ENCODE measurements at regions not wholly inside any gene's neighbourhood (a gene's known extent, or its start where the extent isn't known, plus 50 kb on each side); places are given as distances from the start of the nearest gene placed in this dataset.

GRCh38 chr5:8136271-8136670 lies 267.3 kb downstream of the MTRR start:
- Mint-ChIP-seq H3K36me3 (ENCODE audit: insufficient read depth, unreplicated experiment) (no peaks in the 10 kb centered on the region), H3K27me3 (ENCODE audit: insufficient read depth, unreplicated experiment) (no peaks in the 10 kb centered on the region), H3K4me1 (ENCODE audit: low read depth, unreplicated experiment) (no peaks in the 10 kb centered on the region), H3K9me3 (ENCODE audit: unreplicated experiment) (no peaks in the 10 kb centered on the region), H3K27ac (ENCODE audit: unreplicated experiment) (no peak overlapping the region), H3K4me3 (ENCODE audit: unreplicated experiment) (no peak overlapping the region)
- Histone ChIP-seq H3K4me3 (ENCODE audit: low read depth, low read length) (no peak overlapping the region), H3K36me3 (ENCODE audit: control insufficient read depth, insufficient read depth, low read length) (no peaks in the 10 kb centered on the region), H3K9me3 (no peaks in the 10 kb centered on the region), H3K27me3 (replicated peaks; ENCODE audit: control insufficient read depth, insufficient read depth, low read length) (no peaks in the 10 kb centered on the region), H3K4me1 (no peaks in the 10 kb centered on the region)
- ChIA-PET CTCF (no interaction called here), POLR2A (no interaction called here)
- no TSS peak for BruUV-seq (replicated peaks)
- DNase-seq = no peak
- TF ChIP-seq CTCF (IDR thresholded peaks at IDR 0.05; ENCODE audit: insufficient read depth in 1 of 2, low read depth in 1 of 2, low read length in 1 of 2, severe bottlenecking in 1 of 2, unreplicated experiment in 1 of 2) = no peak
- intact Hi-C loops (cut with micrococcal nuclease; ENCODE audit: unreplicated experiment) = no loop called here

GRCh38 chr5:8137941-8138550 lies 269.1 kb downstream of the MTRR start:
- Mint-ChIP-seq H3K27me3 (ENCODE audit: insufficient read depth, unreplicated experiment) (no peaks in the 10 kb centered on the region), H3K4me3 (ENCODE audit: unreplicated experiment) (no peak overlapping the region), H3K27ac (ENCODE audit: unreplicated experiment) (no peak overlapping the region), H3K4me1 (ENCODE audit: low read depth, unreplicated experiment) (no peaks in the 10 kb centered on the region), H3K36me3 (ENCODE audit: insufficient read depth, unreplicated experiment) (no peaks in the 10 kb centered on the region), H3K9me3 (ENCODE audit: unreplicated experiment) (no peaks in the 10 kb centered on the region)
- H3K4me3 ChIP-seq (ENCODE audit: low read depth, low read length) = no peak overlapping the region
- intact Hi-C loops (cut with micrococcal nuclease; ENCODE audit: unreplicated experiment) = no loop called here
- no TSS peak for BruUV-seq (replicated peaks)
- H3K4me1 ChIP-seq = no peaks in the 10 kb centered on the region
- H3K27me3 ChIP-seq (replicated peaks; ENCODE audit: control insufficient read depth, insufficient read depth, low read length) = no peaks in the 10 kb centered on the region
- H3K9me3 ChIP-seq = no peaks in the 10 kb centered on the region
- no peak for DNase-seq
- no peaks in the 10 kb centered on the region for H3K36me3 ChIP-seq (ENCODE audit: control insufficient read depth, insufficient read depth, low read length)
- CTCF ChIA-PET = no interaction called here
- POLR2A ChIA-PET = no interaction called here
- TF ChIP-seq CTCF (IDR thresholded peaks at IDR 0.05; ENCODE audit: insufficient read depth in 1 of 2, low read depth in 1 of 2, low read length in 1 of 2, severe bottlenecking in 1 of 2, unreplicated experiment in 1 of 2) = no peak

GRCh38 chr5:8138884-8139283 lies 269.9 kb downstream of the MTRR start:
- Histone ChIP-seq H3K27me3 (replicated peaks; ENCODE audit: control insufficient read depth, insufficient read depth, low read length) (no peaks in the 10 kb centered on the region), H3K36me3 (ENCODE audit: control insufficient read depth, insufficient read depth, low read length) (no peaks in the 10 kb centered on the region), H3K4me3 (ENCODE audit: low read depth, low read length) (no peak overlapping the region), H3K4me1 (no peaks in the 10 kb centered on the region), H3K9me3 (no peaks in the 10 kb centered on the region)
- no peak overlapping the region for H3K4me3 Mint-ChIP-seq (ENCODE audit: unreplicated experiment)
- no TSS peak for BruUV-seq (replicated peaks)
- H3K9me3 Mint-ChIP-seq (ENCODE audit: unreplicated experiment) = no peaks in the 10 kb centered on the region
- ChIA-PET CTCF (no interaction called here), POLR2A (no interaction called here)
- no peaks in the 10 kb centered on the region for H3K36me3 Mint-ChIP-seq (ENCODE audit: insufficient read depth, unreplicated experiment)
- no peaks in the 10 kb centered on the region for H3K4me1 Mint-ChIP-seq (ENCODE audit: low read depth, unreplicated experiment)
- DNase-seq = no peak
- intact Hi-C loops (cut with micrococcal nuclease; ENCODE audit: unreplicated experiment) = no loop called here
- TF ChIP-seq CTCF (IDR thresholded peaks at IDR 0.05; ENCODE audit: insufficient read depth in 1 of 2, low read depth in 1 of 2, low read length in 1 of 2, severe bottlenecking in 1 of 2, unreplicated experiment in 1 of 2) = no peak
- H3K27me3 Mint-ChIP-seq (ENCODE audit: insufficient read depth, unreplicated experiment) = no peaks in the 10 kb centered on the region
- no peak overlapping the region for H3K27ac Mint-ChIP-seq (ENCODE audit: unreplicated experiment)

Measured in Caco-2 (cell line).